Astrocyte (in vitro differentiated cells and primary cell): ENCODE measurements at regions not wholly inside any gene's neighbourhood (a gene's known extent, or its start where the extent isn't known, plus 50 kb on each side); places are given as distances from the start of the nearest gene placed in this dataset.

Source experiments
- DNase-seq: peaks from one replicate; pipeline ENCODE4 v3.0.0-alpha.2; 2010; ENCODE audit warnings: low read depth
- FAIRE-seq: peaks from 2 replicates; lab custom pipeline; 2011; peaks lifted over from hg19 to GRCh38; lab: Jason Lieb, UNC
- H2AFZ ChIP-seq: 2 replicates; pipeline ENCODE4 v1.6.0; 2012; ENCODE audit warnings: low read depth, low read length, inconsistent platforms
- H3K27ac ChIP-seq: 2 replicates; pipeline ENCODE4 v1.5.1; 2011; ENCODE audit warnings: low read depth, low read length, inconsistent platforms
- H3K27me3 ChIP-seq: 2 replicates; pipeline ENCODE4 v1.6.0; 2011; ENCODE audit warnings: low read length, inconsistent platforms; ENCODE audit not compliant: insufficient read depth
- H3K36me3 ChIP-seq: 2 replicates; pipeline ENCODE4 v1.5.1; 2011; ENCODE audit warnings: low read length, inconsistent platforms; ENCODE audit not compliant: insufficient read depth
- H3K4me1 ChIP-seq: 2 replicates; pipeline ENCODE4 v1.5.1; 2011; ENCODE audit warnings: low read length, inconsistent platforms; ENCODE audit not compliant: insufficient read depth
- H3K4me2 ChIP-seq: 2 replicates; pipeline ENCODE4 v1.6.0; 2012; ENCODE audit warnings: low read length, inconsistent platforms
- H3K4me3 ChIP-seq: 2 replicates; pipeline ENCODE4 v1.5.1; 2011; ENCODE audit warnings: low read depth, mild to moderate bottlenecking, low read length, inconsistent platforms; ENCODE audit not compliant: insufficient read depth
- H3K79me2 ChIP-seq: 2 replicates; pipeline ENCODE4 v1.6.0; 2012; ENCODE audit warnings: mild to moderate bottlenecking, low read length, inconsistent platforms; ENCODE audit not compliant: insufficient read depth
- H3K9ac ChIP-seq: 2 replicates; pipeline ENCODE4 v1.6.0; 2012; ENCODE audit warnings: mild to moderate bottlenecking, low read length, inconsistent platforms
- H3K9me3 ChIP-seq: 2 replicates; pipeline ENCODE4 v1.5.1; 2012; ENCODE audit warnings: low read depth, mild to moderate bottlenecking, low read length, inconsistent platforms; ENCODE audit not compliant: insufficient read depth
- H4K20me1 ChIP-seq: 2 replicates; pipeline ENCODE4 v1.6.0; 2012; ENCODE audit warnings: low read length, inconsistent platforms; ENCODE audit not compliant: insufficient read depth
- H3K27ac Mint-ChIP-seq: one replicate; pipeline ENCODE4 v1.8.0; 2021; ENCODE audit warnings: mild to moderate bottlenecking, mixed read lengths; ENCODE audit not compliant: unreplicated experiment
- H3K27me3 Mint-ChIP-seq: one replicate; pipeline ENCODE4 v1.8.0; 2021; ENCODE audit warnings: low read depth, mixed read lengths; ENCODE audit not compliant: unreplicated experiment
- H3K36me3 Mint-ChIP-seq: one replicate; pipeline ENCODE4 v1.8.0; 2021; ENCODE audit warnings: low read depth, mixed read lengths; ENCODE audit not compliant: unreplicated experiment
- H3K4me1 Mint-ChIP-seq: one replicate; pipeline ENCODE4 v1.8.0; 2021; ENCODE audit warnings: low read depth, mixed read lengths; ENCODE audit not compliant: unreplicated experiment
- H3K4me3 Mint-ChIP-seq: one replicate; pipeline ENCODE4 v1.8.0; 2021; ENCODE audit warnings: mild to moderate bottlenecking, moderate library complexity, mixed read lengths; ENCODE audit not compliant: unreplicated experiment
- H3K9me3 Mint-ChIP-seq: one replicate; pipeline ENCODE4 v1.8.0; 2021; ENCODE audit warnings: mild to moderate bottlenecking, mixed read lengths; ENCODE audit not compliant: unreplicated experiment
- CTCF ChIP-seq: IDR thresholded peaks from 2 replicates; pipeline ENCODE4 v1.5.1; 2011; ENCODE audit warnings: low read depth, mild to moderate bottlenecking, inconsistent platforms, low read length, moderate library complexity; ENCODE audit not compliant: insufficient read depth
- EZH2 ChIP-seq: IDR thresholded peaks from 2 replicates; pipeline ENCODE4 v1.6.1; 2012; ENCODE audit warnings: mild to moderate bottlenecking, low read length, inconsistent platforms; ENCODE audit not compliant: insufficient read depth

DNA sequence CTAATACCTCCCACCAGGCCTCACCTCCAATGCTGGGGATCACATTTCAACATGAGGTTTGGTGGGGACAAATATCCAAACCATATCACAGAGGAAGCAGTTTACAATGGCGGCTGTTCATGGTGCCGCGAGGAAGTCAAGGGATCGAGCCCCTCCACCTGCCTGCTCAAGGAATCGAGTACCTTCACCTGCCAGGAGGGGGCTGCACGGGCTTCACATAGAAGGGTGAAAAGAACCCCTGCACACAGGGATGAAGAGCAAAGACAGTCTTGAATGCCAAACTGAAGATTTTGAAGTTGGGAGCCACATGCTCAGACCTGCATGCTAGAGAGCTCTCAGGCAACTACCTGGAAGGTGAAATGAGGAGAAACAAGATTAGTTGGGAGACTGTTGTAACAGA lies 110.3 kb downstream of the KCNF1 start:
- Mint-ChIP-seq H3K36me3 (no peaks in the 10 kb centered on the region), H3K27ac (no peak overlapping the region), H3K9me3 (peaks cover 9% of the 10 kb centered on the region), H3K4me3 (no peak overlapping the region), H3K4me1 (no peaks in the 10 kb centered on the region), H3K27me3 (peaks cover 33% of the 10 kb centered on the region)
- H3K4me2 ChIP-seq: no peak overlapping the region
- H3K4me3 ChIP-seq: no peak overlapping the region
- H3K36me3 ChIP-seq: no peaks in the 10 kb centered on the region
- no peak overlapping the region for H3K9ac ChIP-seq
- no peaks in the 10 kb centered on the region for H3K79me2 ChIP-seq
- no peaks in the 10 kb centered on the region for H4K20me1 ChIP-seq
- no peak for FAIRE-seq
- TF ChIP-seq CTCF (no peak), EZH2 (no peak)
- H3K27me3 ChIP-seq: peaks cover 4% of the 10 kb centered on the region
- no peak for DNase-seq
- no peaks in the 10 kb centered on the region for H3K4me1 ChIP-seq
- no peaks in the 10 kb centered on the region for H3K9me3 ChIP-seq
- H3K27ac ChIP-seq: no peak overlapping the region
- H2AFZ ChIP-seq: no peak overlapping the region

DNA sequence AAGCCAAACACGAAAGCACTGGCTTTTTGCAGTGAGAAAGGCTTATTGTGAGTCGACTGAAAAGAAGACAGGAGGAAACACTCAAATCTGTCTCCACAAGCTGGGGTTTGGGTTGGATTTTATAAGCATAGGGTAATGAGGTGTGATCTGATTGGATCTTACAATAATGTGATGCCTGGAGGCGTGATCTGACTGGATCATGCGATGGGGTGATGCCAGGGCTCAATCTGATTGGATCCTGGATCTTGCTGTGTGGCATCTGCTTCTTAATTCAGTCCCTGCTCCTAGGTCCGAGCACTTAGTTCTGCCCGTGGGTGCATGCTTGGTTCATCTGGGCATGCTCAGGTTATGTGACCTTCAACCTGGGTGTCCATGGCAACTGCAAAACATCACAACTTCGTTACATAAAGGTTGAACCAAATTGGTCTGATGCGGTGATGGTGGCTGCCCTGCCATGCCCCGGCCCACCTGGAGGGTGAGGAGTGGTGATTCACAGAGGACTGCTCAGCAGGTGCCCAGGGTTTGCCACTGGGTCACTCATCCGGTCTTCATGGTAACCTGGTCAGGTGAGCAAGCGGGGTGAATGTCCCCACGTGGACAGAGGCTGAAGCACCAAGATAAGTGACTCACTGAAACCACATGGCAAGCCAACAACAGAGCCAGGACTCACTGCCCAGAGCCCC lies 111.0 kb downstream of the KCNF1 start:
- H3K27ac ChIP-seq: no peak overlapping the region
- FAIRE-seq: no peak
- no peak overlapping the region for H3K4me3 ChIP-seq

More for the DNA sequence above, 111.0 kb downstream of the KCNF1 start:
- Histone ChIP-seq H3K4me2 (no peak overlapping the region), H2AFZ (no peak overlapping the region), H3K9me3 (no peaks in the 10 kb centered on the region), H3K9ac (no peak overlapping the region), H3K27me3 (no peaks in the 10 kb centered on the region), H3K79me2 (no peaks in the 10 kb centered on the region), H3K4me1 (no peaks in the 10 kb centered on the region), H4K20me1 (no peaks in the 10 kb centered on the region), H3K36me3 (no peaks in the 10 kb centered on the region)
- TF ChIP-seq EZH2 (no peak), CTCF (no peak)
- Mint-ChIP-seq H3K4me3 (no peak overlapping the region), H3K9me3 (peaks cover 8% of the 10 kb centered on the region), H3K4me1 (no peaks in the 10 kb centered on the region), H3K36me3 (no peaks in the 10 kb centered on the region), H3K27ac (no peak overlapping the region), H3K27me3 (peaks cover 28% of the 10 kb centered on the region)
- DNase-seq: no peak
